SH-SY5Y (cell line): ENCODE measurements at regions not wholly inside any gene's neighbourhood (a gene's known extent, or its start where the extent isn't known, plus 50 kb on each side); places are given as distances from the start of the nearest gene placed in this dataset.

Experiments
- GATA2 ChIP-seq: IDR thresholded peaks from 2 replicates; pipeline ENCODE4 v1.6.1; 2011; ENCODE audit warnings: mild to moderate bottlenecking, low read depth, low read length
- GATA3 ChIP-seq: IDR thresholded peaks from 2 replicates; pipeline ENCODE4 v1.6.1; 2011; ENCODE audit warnings: low read depth, mild to moderate bottlenecking, low read length, moderate library complexity

GRCh38 chr14:49946320-49947141, 53.6 kb downstream of the ARF6 start:
- TF ChIP-seq GATA3 (no peak), GATA2 (peak; percentile 53)

GRCh38 chr14:49947506-49947905, 54.6 kb downstream of the ARF6 start:
- TF ChIP-seq GATA2, result no peak
- no peak for TF ChIP-seq GATA3

GRCh38 chr14:49950275-49951228, 57.7 kb downstream of the ARF6 start:
- no peak for TF ChIP-seq GATA2
- TF ChIP-seq GATA3, result no peak

- TF ChIP-seq GATA3 (no peak), GATA2 (no peak)
Observed at GRCh38 chr14:49951229-49951607, 58.3 kb downstream of the ARF6 start.

DNA sequence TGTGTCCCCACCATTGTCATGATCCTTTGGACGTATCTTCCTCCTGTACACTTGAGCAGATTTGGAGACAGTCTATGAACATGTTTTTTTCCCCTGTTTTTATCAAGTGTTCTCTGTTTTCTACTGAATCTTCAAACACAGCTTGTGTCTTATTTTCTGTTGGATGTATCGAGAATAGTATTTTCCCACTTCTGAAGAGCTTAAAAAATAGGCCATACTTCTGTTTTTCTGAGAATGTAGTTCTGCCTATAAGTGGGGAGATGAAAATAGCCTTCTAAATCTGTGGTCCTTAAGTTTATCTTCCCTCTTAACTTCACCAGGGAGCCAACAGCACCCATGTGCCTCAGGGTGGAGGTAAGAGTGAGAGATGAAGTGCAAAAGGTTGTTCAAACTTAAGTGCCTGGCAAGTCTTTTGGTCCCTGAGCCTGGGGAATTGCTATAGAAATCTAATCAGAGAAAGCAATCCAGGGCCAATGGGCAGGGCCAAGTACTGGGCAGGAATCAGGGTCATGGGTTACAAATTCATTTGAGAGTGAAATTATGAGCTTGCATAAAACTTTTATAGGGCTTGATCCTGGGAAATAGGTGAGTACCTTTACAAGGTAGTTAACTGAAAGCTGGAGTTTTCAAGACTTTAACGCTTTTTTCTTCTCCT, 58.9 kb downstream of the ARF6 start:
- TF ChIP-seq GATA3, result no peak
- no peak for TF ChIP-seq GATA2

DNA sequence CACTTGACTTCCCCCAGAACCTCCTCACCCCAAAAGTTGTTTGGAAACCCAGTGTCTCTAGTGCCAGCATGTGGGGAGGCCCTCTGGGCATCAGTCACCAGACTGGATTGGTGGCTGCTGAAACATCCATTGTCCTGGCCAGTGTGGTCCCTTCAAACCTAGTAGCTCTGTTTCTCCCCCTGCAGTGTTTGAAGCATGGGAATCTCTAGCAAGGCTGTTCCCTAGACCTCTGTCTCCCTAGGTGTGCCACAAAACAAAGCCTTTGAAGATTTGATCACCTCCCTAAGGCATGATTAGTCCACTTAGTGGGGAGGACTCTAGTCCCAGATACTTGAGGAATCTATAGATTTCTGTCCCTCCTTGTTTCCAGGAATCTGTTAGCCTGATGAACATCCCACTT, 60.3 kb downstream of the ARF6 start:
- TF ChIP-seq GATA2, result no peak
- TF ChIP-seq GATA3, result no peak

DNA sequence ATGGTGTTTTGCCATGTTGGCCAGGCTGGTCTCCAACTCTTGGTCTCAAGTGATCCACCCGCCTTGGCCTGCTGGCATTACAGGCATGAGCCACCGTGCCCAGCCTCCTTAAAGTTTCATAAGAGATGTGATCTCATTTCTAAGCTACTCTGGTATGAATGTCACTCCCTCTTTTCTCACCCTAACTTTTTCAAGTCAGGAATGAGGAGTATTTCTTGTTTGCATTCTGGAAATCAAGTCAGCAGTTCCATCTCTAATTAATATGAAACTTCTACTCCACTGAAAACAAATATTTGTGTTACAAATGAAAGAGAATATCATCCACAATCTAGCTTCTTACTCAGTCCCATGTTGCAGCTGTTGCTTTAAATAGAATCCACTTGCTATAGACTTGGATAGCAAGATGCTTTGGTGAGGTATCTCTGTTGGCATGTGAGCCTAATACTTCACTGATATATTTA, 61.3 kb downstream of the ARF6 start:
- no peak for TF ChIP-seq GATA2
- TF ChIP-seq GATA3, result no peak

DNA sequence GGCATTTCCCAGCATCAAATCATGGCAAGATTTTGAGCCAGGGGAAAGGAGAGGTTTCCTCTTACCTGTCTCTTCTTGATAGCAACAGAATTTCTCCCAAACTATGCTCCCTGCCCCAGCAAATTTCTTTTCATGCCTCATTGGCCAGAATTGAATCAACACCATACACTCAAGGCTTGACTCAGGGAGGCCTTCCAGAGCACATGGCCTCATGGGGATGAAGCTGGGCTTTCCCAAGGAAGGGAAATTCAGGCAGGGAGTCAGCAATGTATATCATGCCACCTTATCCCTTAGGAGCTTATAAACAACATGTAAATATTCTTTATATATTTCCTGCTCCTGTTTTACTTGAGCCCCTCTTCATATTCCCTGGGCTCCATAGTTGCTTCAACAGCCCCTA, 62.1 kb downstream of the ARF6 start:
- TF ChIP-seq GATA3 (no peak), GATA2 (no peak)

GRCh38 chr14:49957089-49957852, 64.4 kb downstream of the ARF6 start:
- TF ChIP-seq GATA2 (no peak), GATA3 (no peak)

GRCh38 chr14:49959822-49960408, 67.0 kb downstream of the ARF6 start:
- no peak for TF ChIP-seq GATA3
- TF ChIP-seq GATA2, result no peak

DNA sequence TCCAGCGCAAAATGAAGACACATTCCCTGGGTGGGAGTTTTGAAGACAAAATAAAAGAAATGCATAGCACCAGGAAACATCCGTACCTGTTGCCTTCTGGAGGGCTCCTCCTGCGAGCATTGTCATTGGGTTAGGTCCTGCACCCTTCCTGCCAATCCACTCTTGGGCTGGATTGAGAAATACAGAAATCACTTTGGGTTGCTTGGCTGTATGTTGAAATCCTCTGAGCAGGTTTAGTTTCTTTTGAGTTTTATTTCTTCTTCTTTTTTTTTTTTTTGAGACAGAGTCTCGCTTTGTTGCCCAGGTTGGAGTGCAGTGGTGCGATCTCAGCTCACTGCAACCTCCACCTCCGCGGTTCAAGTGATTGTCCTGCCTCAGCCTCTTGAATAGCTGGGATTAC, 67.6 kb downstream of the ARF6 start:
- TF ChIP-seq GATA3, result no peak
- TF ChIP-seq GATA2, result no peak

DNA sequence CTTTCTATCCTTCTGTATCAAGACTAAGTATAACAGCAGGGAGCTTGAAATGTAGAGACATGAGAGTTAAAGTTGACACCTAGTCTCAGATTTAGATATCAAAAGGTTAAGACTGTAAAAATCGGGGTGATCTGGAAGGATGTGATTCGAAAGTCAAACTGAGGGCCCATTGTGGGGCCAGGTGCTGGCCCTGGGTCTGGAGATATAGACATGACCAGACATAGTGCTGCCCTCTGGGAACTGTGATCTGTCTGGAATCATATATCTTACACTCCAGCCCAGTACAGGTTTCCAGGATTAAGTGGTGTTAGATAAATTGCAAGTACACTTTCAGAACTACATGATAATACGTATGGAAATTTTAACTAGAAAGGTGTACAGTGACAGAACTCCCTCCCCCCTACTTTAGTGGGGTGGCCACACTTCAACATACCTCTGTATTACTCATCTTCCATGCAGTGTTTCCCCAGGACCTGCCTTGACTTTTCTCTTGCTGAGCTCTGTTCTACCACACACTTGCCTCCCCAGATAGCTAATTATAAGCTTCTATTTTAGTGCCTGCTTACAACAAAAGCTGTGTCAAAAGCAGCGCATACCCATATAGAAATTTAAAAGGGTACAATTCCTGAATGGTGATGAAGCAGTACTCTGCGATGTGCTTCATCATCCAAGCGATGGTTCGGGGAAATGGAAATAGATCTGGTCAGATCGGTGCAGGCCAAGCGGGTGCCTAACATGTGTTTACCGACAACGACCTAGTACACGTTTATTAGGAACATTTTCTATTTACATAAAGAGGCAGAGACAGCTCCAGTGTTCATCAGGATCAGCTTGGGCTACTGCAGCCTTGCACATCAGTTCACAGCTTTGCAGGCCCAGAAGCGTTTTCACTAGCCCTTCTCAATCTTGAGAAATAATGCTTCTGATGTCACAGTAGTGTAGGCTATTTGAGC, 68.7 kb downstream of the ARF6 start:
- no peak for TF ChIP-seq GATA2
- no peak for TF ChIP-seq GATA3

- TF ChIP-seq GATA2 (no peak), GATA3 (no peak)
Observed at GRCh38 chr14:49962621-49963020, 69.7 kb downstream of the ARF6 start.
